ENCODE measurements at regions not wholly inside any gene's neighbourhood (a gene's known extent, or its start where the extent isn't known, plus 50 kb on each side); places are given as distances from the start of the nearest gene placed in this dataset.

- TF ChIP-seq JUN (IDR thresholded peaks at IDR 0.05) (no peak), CHD2 (IDR thresholded peaks at IDR 0.05; ENCODE audit: low read length, partially characterized antibody) (no peak)
Observed at GRCh38 chr10:106440767-106441166, 723.7 kb downstream of the SORCS1 start.
